GM21367 (cell line): ENCODE measurements at regions not wholly inside any gene's neighbourhood (a gene's known extent, or its start where the extent isn't known, plus 50 kb on each side); places are given as distances from the start of the nearest gene placed in this dataset.

Source experiments
- ATAC-seq: cut with Tn5 transposase; IDR thresholded peaks from one replicate; pipeline ENCODE4 v1.9.1; 2021; ENCODE audit not compliant: unreplicated experiment

- no peak for ATAC-seq
These were observed 145.2 kb upstream of the BTG1 start for GRCh38 chr12:92290886-92291285.

- ATAC-seq = no peak
These were observed 144.7 kb upstream of the BTG1 start for GRCh38 chr12:92290350-92290695.

- ATAC-seq = no peak
These were observed 144.1 kb upstream of the BTG1 start for GRCh38 chr12:92289629-92290349.

DNA sequence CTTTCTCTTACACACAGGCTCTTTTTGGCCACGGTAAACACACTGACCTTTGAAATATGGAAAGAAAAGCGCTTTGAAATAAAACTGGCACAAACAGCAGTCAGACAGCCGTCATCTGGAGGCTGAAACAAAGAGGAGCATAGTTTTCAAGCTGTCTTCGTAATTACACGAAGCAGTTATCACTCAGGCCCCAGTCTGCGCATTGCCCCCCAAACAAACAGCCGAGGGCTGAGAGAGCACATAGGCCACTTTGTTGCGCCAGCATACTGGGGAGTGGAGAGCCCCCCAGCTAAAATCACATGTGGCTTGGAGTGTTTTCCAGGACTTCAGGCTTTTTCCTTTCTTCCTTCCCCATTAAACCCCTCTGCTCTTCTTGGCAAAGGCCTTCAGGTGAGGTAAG, 142.9 kb upstream of the BTG1 start:
- ATAC-seq = no peak

DNA sequence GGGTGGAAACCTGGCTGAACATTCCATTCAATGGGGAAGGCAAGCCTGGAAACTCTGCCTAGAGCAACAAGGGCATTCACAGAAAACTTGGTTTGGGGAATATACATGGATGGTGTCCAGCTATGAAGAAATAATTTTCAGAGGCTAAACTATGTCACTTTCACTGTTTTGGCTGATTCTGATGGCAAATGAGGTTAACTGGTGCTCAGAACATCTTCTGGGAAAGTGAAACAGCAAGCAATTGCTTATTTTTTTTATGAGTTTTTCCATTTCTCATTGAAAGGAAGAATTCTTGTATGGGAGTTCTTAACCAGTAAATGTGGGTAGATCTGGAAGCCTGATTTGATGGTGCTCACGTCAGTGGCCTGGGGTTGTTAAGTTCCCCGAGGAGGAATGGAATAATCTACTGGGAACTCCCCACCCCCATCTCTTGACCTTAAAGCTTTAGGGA, 132.8 kb upstream of the BTG1 start:
- ATAC-seq = no peak

DNA sequence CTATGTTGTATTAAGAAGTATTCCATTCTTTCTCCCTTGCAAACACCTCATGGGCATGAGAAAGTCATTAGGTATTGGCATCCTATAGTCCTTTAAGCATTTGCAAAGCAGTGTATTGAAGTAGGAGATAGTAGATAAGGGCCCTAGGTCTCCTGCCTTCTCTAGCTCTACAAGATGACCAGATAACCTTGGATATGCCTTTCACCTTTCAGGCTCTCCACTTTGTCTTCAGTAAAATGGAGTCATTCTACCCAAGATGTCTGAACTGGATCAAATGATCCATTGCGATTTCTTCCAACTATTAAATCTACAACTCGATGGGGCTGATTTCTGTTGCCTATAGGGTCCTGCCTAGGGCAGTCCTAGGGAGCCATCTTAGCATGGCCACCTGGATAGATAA, 132.1 kb upstream of the BTG1 start:
- no peak for ATAC-seq

GRCh38 chr12:92276276-92276675, 130.6 kb upstream of the BTG1 start:
- no peak for ATAC-seq

- no peak for ATAC-seq
These were observed 130.0 kb upstream of the BTG1 start for GRCh38 chr12:92275443-92276154.

- ATAC-seq = no peak
These were observed 127.4 kb upstream of the BTG1 start for GRCh38 chr12:92273076-92273475.

GRCh38 chr12:92272061-92272964, 126.7 kb upstream of the BTG1 start:
- no peak for ATAC-seq

- ATAC-seq = no peak
These were observed 125.7 kb upstream of the BTG1 start for GRCh38 chr12:92271341-92271740.

DNA sequence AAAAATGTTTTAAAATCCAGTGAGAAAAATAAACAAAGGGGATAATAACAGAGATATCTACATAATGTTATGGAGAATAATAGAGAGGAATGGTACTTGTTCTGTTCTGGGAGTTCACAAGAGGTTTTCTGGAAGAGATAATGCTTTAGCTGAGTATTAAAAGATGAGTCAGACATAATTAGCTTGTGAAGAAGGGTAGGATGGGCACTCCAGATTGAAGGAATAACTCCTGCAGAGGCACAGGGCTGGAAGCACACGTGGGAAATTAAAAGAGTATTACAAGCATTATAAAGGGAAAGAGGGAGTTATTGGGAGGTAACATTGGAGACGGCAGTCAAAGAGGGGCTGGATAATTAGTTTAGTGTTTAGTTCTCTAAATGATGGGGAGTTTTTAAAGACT, 124.9 kb upstream of the BTG1 start:
- no peak for ATAC-seq

- no peak for ATAC-seq
These were observed 123.3 kb upstream of the BTG1 start for GRCh38 chr12:92268946-92269345.

- no peak for ATAC-seq
These were observed 116.0 kb upstream of the BTG1 start for GRCh38 chr12:92261692-92262091.

GRCh38 chr12:92261071-92261470, 115.4 kb upstream of the BTG1 start:
- ATAC-seq = no peak

DNA sequence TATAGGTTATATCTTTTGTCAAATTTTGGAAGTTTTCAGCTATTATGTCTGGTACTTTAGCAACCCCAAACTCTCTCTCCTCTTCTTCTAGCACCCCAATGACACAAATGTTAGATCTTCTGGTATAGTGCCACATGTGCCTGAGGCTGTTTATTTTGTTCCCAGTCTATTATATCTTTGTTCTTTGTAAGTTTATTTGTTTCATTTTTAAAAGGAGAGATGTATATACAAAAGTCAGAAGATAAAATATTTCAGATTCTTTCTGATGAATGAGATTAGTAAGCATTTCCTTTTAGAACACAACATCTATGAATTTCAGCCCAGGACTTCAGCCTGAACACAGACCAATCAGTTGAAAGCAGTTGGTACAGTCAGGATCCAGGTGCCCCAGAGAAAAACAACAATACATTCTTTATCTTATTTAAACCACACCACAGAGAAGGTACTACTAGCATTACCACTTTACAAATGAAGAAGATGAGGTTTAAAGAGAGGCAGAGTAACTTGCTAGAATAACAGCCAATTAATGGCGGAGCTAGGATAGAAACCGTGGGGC, 114.1 kb upstream of the BTG1 start:
- no peak for ATAC-seq

- ATAC-seq = no peak
These were observed 113.6 kb upstream of the BTG1 start for GRCh38 chr12:92259291-92259690.

DNA sequence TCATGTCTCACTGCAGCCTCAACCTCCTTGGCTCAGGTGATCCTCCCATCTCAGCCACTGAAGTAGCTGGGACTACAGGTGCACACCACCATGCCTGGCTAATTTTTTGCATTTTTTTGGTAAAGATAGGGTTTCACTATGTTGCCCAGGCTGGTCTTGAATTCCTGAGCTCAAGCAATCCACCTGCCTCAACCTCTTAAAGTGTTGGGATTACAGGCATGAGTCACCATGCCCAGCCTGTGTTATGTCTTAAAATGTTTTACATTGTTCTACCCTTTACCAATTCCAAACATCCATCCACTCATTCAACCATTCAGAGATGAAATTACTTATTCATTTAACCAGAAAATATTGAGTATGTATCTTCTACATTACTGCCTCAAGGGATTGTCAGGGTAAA, 111.6 kb upstream of the BTG1 start:
- ATAC-seq = no peak

DNA sequence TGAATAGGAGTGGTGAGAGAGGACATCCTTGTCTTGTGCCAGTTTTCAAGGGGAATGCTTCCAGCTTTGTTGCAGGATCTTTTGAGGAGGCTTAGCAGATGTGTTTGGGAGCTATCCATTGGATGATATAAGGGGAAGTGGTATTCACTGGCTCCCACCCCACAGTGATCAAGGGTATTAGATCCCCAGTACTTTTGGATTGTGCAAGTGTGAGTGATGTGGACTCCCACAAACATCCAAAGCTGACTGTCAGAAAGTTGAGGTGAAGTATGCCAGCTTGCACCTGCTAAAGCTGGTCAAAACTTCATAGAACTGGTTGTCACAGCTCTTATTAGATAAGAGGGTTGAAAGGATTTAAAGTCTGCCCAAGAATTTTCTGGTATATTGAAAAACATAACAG, 110.1 kb upstream of the BTG1 start:
- ATAC-seq = no peak

DNA sequence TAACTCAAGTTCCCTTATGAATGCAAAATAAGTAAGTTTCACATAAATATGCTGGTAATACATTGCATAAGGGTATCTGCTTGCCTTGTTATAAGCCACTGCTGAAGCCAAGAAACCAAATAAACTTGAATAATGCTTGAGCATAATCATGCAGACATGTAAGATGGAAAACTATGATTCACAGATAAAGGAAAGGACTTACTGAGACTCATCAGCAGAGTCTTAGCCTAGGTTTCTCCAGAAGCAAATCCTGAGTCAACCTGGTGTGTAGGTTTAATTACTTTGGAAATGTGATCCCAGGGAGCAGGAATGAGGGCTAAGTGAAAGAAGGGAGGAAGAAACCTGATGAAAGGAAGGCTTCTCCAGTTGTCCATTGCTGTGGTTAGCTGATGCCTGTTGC, 107.7 kb upstream of the BTG1 start:
- no peak for ATAC-seq

DNA sequence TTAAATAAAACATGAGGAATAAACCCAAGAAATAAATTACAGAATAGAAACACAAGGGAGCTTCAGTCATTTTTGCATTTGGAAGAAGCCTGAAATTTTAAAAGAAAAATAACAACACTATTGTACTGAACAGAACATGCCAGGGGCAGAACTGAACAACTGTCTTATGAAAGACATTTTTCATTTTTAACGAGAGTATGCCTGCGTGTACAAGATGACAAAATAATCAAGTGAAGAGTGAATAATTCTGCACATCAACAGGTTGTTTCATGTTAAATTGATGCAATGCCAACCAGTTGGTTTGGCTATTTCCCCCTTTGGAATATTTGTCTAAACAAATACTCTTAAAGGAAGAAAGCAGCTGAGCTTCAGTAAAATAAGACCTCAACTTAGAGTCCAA, 103.3 kb upstream of the BTG1 start:
- ATAC-seq = no peak
